Transverse colon (tissue), 4 donors: ENCODE measurements at regions not wholly inside any gene's neighbourhood (a gene's known extent, or its start where the extent isn't known, plus 50 kb on each side); places are given as distances from the start of the nearest gene placed in this dataset.

Source experiments
- EP300 ChIP-seq: sonication (generic); formaldehyde crosslinking; IDR thresholded peaks from one replicate; pipeline ENCODE4 v1.6.1; 2017; ENCODE audit warnings: antibody characterized with exemption, low read depth
- POLR2A ChIP-seq: fragments of 450-650 bp; IDR thresholded peaks from one replicate; pipeline ENCODE4 v1.6.1; 2016; ENCODE audit warnings: antibody characterized with exemption, mild to moderate bottlenecking, moderate library complexity
- POLR2AphosphoS5 ChIP-seq, 3 donors: sonication (generic); formaldehyde crosslinking; IDR thresholded peaks; one replicate each; pipeline ENCODE4 v1.6.1; 2016; ENCODE audit warnings: antibody characterized with exemption in 3 of 3
- TF ChIP-seq, protein P1 (sequence below), 5 experiments: fragments of 200-600 bp in 3 of 5; fragments of 450-650 bp in 2 of 5; sonication (generic) in 3 of 5; IDR thresholded peaks; 1 replicate in 2 of 5; 2 replicates in 3 of 5; pipeline ENCODE4 v1.5.1; 2016 to 2017; ENCODE audit warnings: antibody characterized with exemption in 5 of 5, inconsistent platforms in 3 of 5, mild to moderate bottlenecking in 2 of 5, moderate library complexity in 1 of 5

DNA sequence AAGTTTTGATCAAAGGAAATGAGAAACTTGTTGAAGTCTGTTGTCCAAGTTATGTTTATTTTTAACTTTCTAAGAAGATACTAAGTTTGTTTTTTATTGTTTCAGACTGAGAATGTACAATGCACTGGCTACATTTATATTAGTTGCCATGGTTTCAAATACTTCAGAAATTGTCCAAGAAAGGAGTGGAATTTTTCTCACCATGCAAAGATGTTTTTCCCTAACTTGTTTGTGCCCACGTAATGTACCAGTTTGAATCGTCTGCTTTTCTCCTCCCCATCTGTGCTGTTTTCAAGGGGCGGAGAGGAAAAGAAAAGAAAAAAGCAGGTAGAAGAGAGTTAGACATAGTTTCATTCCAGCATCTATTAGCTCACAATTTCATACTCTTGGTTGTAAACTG lies 407.0 kb downstream of the KCTD16 start:
- TF ChIP-seq, protein P1, sequence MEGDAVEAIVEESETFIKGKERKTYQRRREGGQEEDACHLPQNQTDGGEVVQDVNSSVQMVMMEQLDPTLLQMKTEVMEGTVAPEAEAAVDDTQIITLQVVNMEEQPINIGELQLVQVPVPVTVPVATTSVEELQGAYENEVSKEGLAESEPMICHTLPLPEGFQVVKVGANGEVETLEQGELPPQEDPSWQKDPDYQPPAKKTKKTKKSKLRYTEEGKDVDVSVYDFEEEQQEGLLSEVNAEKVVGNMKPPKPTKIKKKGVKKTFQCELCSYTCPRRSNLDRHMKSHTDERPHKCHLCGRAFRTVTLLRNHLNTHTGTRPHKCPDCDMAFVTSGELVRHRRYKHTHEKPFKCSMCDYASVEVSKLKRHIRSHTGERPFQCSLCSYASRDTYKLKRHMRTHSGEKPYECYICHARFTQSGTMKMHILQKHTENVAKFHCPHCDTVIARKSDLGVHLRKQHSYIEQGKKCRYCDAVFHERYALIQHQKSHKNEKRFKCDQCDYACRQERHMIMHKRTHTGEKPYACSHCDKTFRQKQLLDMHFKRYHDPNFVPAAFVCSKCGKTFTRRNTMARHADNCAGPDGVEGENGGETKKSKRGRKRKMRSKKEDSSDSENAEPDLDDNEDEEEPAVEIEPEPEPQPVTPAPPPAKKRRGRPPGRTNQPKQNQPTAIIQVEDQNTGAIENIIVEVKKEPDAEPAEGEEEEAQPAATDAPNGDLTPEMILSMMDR (IDR thresholded peaks at IDR 0.05): no peak
- TF ChIP-seq POLR2AphosphoS5 (IDR thresholded peaks at IDR 0.05) (no peak), POLR2A (no peak), EP300 (no peak)
